ENCODE measurements at regions not wholly inside any gene's neighbourhood (a gene's known extent, or its start where the extent isn't known, plus 50 kb on each side); places are given as distances from the start of the nearest gene placed in this dataset.

DNA sequence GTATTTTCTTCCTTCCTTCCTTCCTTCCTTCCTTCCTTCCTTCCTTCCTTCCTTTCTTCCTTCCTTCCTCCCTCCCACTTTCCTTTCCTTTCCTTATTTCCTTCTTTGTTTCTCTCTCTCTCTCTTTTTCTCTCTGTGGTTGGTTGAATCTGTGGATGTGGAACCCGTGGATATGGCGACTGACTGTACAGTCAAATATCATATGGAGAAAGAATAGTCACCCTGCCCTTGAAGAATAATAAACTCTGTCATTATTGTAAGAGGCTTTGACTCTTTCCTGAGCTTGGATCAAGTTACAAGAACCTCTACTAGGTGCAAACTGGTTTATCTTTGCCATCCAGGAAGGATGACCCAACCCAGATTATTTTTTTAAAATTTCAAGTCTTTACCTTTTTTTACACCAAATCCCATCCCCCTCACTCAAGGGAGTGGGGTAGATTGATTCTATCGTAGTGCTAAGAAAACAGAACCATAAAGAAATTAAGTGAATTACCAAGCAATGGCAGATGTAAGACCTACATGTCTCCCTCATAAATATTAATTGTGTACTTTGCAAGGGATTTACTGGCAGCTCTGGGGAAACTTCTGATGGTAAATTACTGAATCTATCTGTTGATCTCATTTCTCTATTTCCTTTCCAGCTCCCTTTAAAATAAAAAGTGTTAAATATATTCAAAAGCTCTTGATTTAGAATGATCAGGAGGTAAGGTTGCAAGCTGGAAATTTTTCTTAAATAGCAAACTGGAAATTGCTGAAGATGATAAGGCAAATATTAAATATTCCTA, 667.5 kb downstream of the UTRN start:
- TF ChIP-seq, protein P1, sequence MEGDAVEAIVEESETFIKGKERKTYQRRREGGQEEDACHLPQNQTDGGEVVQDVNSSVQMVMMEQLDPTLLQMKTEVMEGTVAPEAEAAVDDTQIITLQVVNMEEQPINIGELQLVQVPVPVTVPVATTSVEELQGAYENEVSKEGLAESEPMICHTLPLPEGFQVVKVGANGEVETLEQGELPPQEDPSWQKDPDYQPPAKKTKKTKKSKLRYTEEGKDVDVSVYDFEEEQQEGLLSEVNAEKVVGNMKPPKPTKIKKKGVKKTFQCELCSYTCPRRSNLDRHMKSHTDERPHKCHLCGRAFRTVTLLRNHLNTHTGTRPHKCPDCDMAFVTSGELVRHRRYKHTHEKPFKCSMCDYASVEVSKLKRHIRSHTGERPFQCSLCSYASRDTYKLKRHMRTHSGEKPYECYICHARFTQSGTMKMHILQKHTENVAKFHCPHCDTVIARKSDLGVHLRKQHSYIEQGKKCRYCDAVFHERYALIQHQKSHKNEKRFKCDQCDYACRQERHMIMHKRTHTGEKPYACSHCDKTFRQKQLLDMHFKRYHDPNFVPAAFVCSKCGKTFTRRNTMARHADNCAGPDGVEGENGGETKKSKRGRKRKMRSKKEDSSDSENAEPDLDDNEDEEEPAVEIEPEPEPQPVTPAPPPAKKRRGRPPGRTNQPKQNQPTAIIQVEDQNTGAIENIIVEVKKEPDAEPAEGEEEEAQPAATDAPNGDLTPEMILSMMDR (IDR thresholded peaks at IDR 0.05; ENCODE audit: low read depth, low read length, poor library complexity, severe bottlenecking): no peak
- TF ChIP-seq EZH2phosphoT487 (IDR thresholded peaks at IDR 0.05; ENCODE audit: borderline replicate concordance, low read length): no peak
